Spleen (tissue), 11 donors: ENCODE measurements at regions not wholly inside any gene's neighbourhood (a gene's known extent, or its start where the extent isn't known, plus 50 kb on each side); places are given as distances from the start of the nearest gene placed in this dataset.
"Not testable (repeated sequence)": the region's sequence is repeated elsewhere in the genome, so short reads cannot be mapped to it uniquely, and the experiment has no call there.

Experiments
- DNase-seq: peaks from one replicate; pipeline ENCODE4 v3.0.0-alpha.2; 2020
- H3K27ac ChIP-seq, 8 donors: fragments of 200-600 bp; sonication (generic) in 7 of 8; 1 replicate in 4 of 8; 2 replicates in 4 of 8; pipeline versions ENCODE4 v1.5.0 to v1.8.0; 2016 to 2021; ENCODE audit warnings: inconsistent platforms in 4 of 8, mild to moderate bottlenecking in 4 of 8, moderate library complexity in 1 of 8
- H3K27me3 ChIP-seq, 7 donors: fragments of 200-600 bp; sonication (generic) in 6 of 7; replicated peaks in 1 of 7; 1 replicate in 4 of 7; 2 replicates in 3 of 7; pipeline versions ENCODE4 v1.5.0 to v1.8.0; 2016 to 2021; ENCODE audit warnings: inconsistent platforms in 3 of 7, mild to moderate bottlenecking in 1 of 7
- H3K36me3 ChIP-seq, 6 donors: fragments of 200-600 bp; sonication (generic) in 5 of 6; 1 replicate in 4 of 6; 2 replicates in 2 of 6; pipeline versions ENCODE4 v1.5.0 to v1.8.0; 2016 to 2021; ENCODE audit warnings: inconsistent platforms in 2 of 6
- H3K4me1 ChIP-seq, 6 donors: fragments of 200-600 bp; sonication (generic) in 5 of 6; 1 replicate in 3 of 6; 2 replicates in 3 of 6; pipeline versions ENCODE4 v1.5.0 to v1.8.0; 2016 to 2021; ENCODE audit warnings: inconsistent platforms in 3 of 6
- H3K4me3 ChIP-seq, 8 donors: fragments of 200-600 bp; sonication (generic) in 7 of 8; 1 replicate in 4 of 8; 2 replicates in 4 of 8; pipeline versions ENCODE4 v1.5.0 to v1.8.0; 2016 to 2021; ENCODE audit warnings: inconsistent platforms in 4 of 8, mild to moderate bottlenecking in 4 of 8, moderate library complexity in 2 of 8
- H3K9me3 ChIP-seq, 8 donors: fragments of 200-600 bp; sonication (generic) in 7 of 8; 1 replicate in 4 of 8; 2 replicates in 4 of 8; pipeline versions ENCODE4 v1.5.0 to v1.8.0; 2016 to 2021; ENCODE audit warnings: inconsistent platforms in 4 of 8
- WGBS, 5 donors: extraction: QIAGEN DNeasy Blood & Tissue Kit in 3 of 5; methylation state at CpG; one replicate each; pipeline versions ENCODE4 v1.1.5 to v1.1.7; 2013 to 2018; 5-methylcytosine and 5-hydroxymethylcytosine counted together
- intact Hi-C: fragments of 100-400 bp; cut with DNase I; formaldehyde crosslinking; loops from one replicate; pipeline ENCODE4 v1.15.0; 2023; ENCODE audit warnings: low total_unique reads
- donor health status: healthy with polysubstance abuse.
- donor health status: DM: no; HTN: no; CAD: no; lungs with moderate emphysema.
- donor health status: DM: no; HTN: no; CAD: no.
- donor health status: Bipolar disorder and iron deficiency.
- donor health status: healthy.
- donor health status: DM: no; HTN: no; CAD: no.
- donor health status: DM: yes; HTN: yes; CAD: no.

GRCh38 chr15:21018176-21018575, 152.1 kb upstream of the POTEB2 start:
- H3K36me3 ChIP-seq, H3K27ac ChIP-seq, intact Hi-C loops, H3K27me3 ChIP-seq, H3K4me1 ChIP-seq, H3K9me3 ChIP-seq, H3K4me3 ChIP-seq: not testable (repeated sequence)
- DNase-seq: peak; percentile 51
- 86 to 89% (median 88%) methylated on average over 8 to 9 of the region's 11 CpGs; no CpG with 5 or more reads in 1 of the 5 donors for WGBS, 5 donors

- WGBS, 5 donors: 67 to 87% (median 78%) methylated on average over 4 to 5 of the region's 9 CpGs; no CpG with 5 or more reads in 2 of the 5 donors
- DNase-seq: peak; percentile 58
Observed at GRCh38 chr15:21017326-21017725, 151.2 kb upstream of the POTEB2 start.

GRCh38 chr15:21016589-21016988, 150.5 kb upstream of the POTEB2 start:
- WGBS, 5 donors: 86 to 100% (median 90%) methylated on average over 1 to 3 of the region's 4 CpGs; no CpG with 5 or more reads in 2 of the 5 donors
- intact Hi-C loops, H3K4me3 ChIP-seq, H3K27ac ChIP-seq, H3K36me3 ChIP-seq, H3K4me1 ChIP-seq, H3K27me3 ChIP-seq, H3K9me3 ChIP-seq: not testable (repeated sequence)
- DNase-seq: peak; percentile 66

More at GRCh38 chr15:21017326-21017725, 151.2 kb upstream of the POTEB2 start:
- H3K4me3 ChIP-seq, intact Hi-C loops, H3K9me3 ChIP-seq, H3K27ac ChIP-seq, H3K27me3 ChIP-seq, H3K4me1 ChIP-seq, H3K36me3 ChIP-seq: not testable (repeated sequence)

- H3K4me1 ChIP-seq, intact Hi-C loops, H3K36me3 ChIP-seq, H3K4me3 ChIP-seq, H3K27ac ChIP-seq, H3K27me3 ChIP-seq, H3K9me3 ChIP-seq: not testable (repeated sequence)
- 80 to 85% (median 81%) methylated on average over 4 to 5 of the region's 8 CpGs; no CpG with 5 or more reads in 2 of the 5 donors for WGBS, 5 donors
- DNase-seq: peak; percentile 51
Observed at GRCh38 chr15:21015171-21015570, 149.1 kb upstream of the POTEB2 start.

GRCh38 chr15:21013308-21013707, 147.2 kb upstream of the POTEB2 start:
- H3K27ac ChIP-seq, H3K36me3 ChIP-seq, H3K9me3 ChIP-seq, intact Hi-C loops, H3K27me3 ChIP-seq, H3K4me3 ChIP-seq, H3K4me1 ChIP-seq: not testable (repeated sequence)
- peak; percentile 55 for DNase-seq
- 71 to 86% (median 83%) methylated on average over 3 to 6 of the region's 9 CpGs; no CpG with 5 or more reads in 2 of the 5 donors for WGBS, 5 donors

GRCh38 chr15:21009651-21010050, 143.5 kb upstream of the POTEB2 start:
- H3K4me1 ChIP-seq, H3K36me3 ChIP-seq, H3K9me3 ChIP-seq, intact Hi-C loops, H3K4me3 ChIP-seq, H3K27me3 ChIP-seq, H3K27ac ChIP-seq: not testable (repeated sequence)
- WGBS, 5 donors: 71% methylated on average over 3 of the region's 7 CpGs; no CpG with 5 or more reads in 4 of the 5 donors
- DNase-seq: peak; percentile 40

GRCh38 chr15:21003459-21003858, 137.3 kb upstream of the POTEB2 start:
- H3K27ac ChIP-seq, H3K27me3 ChIP-seq, H3K4me3 ChIP-seq, H3K9me3 ChIP-seq, H3K4me1 ChIP-seq, H3K36me3 ChIP-seq, intact Hi-C loops, DNase-seq: not testable (repeated sequence)
- WGBS, 5 donors: 20% methylated on average over 1 of the region's 1 CpG; no CpG with 5 or more reads in 4 of the 5 donors

DNA sequence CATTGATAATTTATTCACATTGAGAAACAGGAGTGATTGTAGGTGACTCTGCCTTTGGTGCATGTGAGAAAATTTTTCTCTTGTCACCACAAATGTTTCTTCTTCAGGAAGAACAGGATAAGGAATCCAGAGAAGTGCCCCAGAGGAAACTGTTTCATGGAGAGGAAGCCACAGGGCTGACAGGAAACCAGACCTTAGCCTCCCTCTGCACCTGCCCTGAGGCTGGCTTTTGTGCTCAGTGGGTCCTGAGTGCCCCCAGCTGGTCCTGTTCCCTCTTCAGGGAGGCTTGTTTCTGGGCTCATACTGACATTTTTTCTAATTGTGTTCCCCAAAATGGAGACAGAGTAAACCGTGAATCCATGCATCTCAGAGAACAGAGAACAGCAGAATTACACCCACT, 135.8 kb upstream of the POTEB2 start:
- H3K4me3 ChIP-seq, H3K27ac ChIP-seq, intact Hi-C loops, H3K9me3 ChIP-seq, H3K27me3 ChIP-seq, H3K36me3 ChIP-seq, H3K4me1 ChIP-seq: not testable (repeated sequence)
- peak; percentile 21 for DNase-seq
- WGBS, 5 donors: 0 to 26% (median 14%) methylated on average over 1 of the region's 1 CpG

DNA sequence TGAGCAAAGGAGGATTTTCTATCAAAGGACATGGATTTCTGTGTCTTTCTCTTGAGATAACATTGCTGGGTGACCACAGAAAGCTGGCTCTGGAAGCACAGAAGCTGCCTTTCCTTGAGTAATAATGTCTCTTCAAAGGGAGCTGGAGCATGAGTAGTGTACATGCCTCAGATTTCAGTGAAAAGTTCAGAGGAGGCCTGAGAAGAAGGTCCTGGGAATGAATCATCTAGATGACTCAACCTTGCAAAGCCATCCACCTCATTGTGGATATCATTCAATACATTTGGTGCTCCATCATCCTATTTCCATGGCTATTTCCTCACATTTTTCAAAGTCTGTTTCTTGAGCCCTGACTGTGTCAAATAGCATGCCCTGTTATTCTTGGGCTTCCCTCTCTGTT, 125.6 kb upstream of the POTEB2 start:
- H3K27me3 ChIP-seq, H3K9me3 ChIP-seq, H3K4me1 ChIP-seq, H3K27ac ChIP-seq, intact Hi-C loops, DNase-seq, H3K36me3 ChIP-seq, H3K4me3 ChIP-seq: not testable (repeated sequence)

DNA sequence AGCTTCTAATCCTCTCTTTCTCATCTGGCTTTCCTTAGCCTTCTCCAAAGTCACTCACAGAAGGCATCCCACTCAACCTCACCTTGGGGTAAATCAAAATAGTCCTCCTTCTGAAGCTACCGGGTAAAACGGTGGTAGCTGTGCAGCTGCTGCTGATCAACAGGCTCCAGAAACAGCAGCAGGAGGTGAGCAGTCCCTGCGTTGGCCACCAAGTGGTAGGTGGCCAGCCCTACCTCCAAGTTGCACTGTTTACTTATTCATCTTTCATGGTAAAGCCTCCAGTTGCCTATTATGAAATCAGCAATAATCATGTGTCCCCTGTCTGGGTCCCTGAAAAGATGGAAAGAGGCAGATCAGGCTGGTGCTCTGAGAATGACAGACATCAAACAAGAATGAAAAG, 125.1 kb upstream of the POTEB2 start:
- 69 to 88% (median 81%) methylated on average over 3 of the region's 3 CpGs; no CpG with 5 or more reads in 1 of the 5 donors for WGBS, 5 donors
- H3K4me1 ChIP-seq, DNase-seq, H3K9me3 ChIP-seq, intact Hi-C loops, H3K27me3 ChIP-seq, H3K36me3 ChIP-seq, H3K27ac ChIP-seq, H3K4me3 ChIP-seq: not testable (repeated sequence)

GRCh38 chr15:20986775-20987174, 120.7 kb upstream of the POTEB2 start:
- intact Hi-C loops, H3K9me3 ChIP-seq, DNase-seq, H3K4me3 ChIP-seq, H3K36me3 ChIP-seq, H3K27ac ChIP-seq, H3K27me3 ChIP-seq, H3K4me1 ChIP-seq: not testable (repeated sequence)
- WGBS, 5 donors: 86 to 90% (median 89%) methylated on average over 3 to 5 of the region's 5 CpGs

DNA sequence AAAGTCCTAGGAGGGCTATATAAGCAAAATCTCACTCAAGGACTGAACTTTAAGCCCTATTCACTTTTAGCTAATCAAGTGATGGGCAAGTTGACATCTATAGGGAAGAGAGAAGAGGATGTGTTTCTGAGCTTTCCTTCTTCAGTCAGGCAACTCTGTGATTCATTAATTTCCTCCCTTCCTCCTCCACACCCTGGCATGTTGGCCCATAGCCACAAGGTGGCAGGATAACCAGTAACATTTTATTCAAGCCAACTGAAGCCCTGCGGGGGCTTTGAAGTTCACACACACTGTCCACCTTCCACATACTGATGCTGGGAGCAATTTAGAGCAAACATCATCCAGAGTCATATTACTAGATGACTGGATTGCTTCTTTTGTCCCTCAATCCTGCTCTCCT, 111.9 kb upstream of the POTEB2 start:
- intact Hi-C loops, H3K4me1 ChIP-seq, H3K27me3 ChIP-seq, H3K4me3 ChIP-seq, H3K9me3 ChIP-seq, H3K36me3 ChIP-seq, DNase-seq, H3K27ac ChIP-seq: not testable (repeated sequence)
- WGBS, 5 donors: no CpG with 5 or more reads among the region's 1 CpG
